ENCODE measurements at regions not wholly inside any gene's neighbourhood (a gene's known extent, or its start where the extent isn't known, plus 50 kb on each side); places are given as distances from the start of the nearest gene placed in this dataset.

GRCh38 chr10:33982995-33983394 lies 648.5 kb upstream of the NRP1 start:
- TF ChIP-seq EZH2 (IDR thresholded peaks at IDR 0.05; ENCODE audit: borderline replicate concordance, insufficient read depth, low read depth, low read length, poor library complexity, severe bottlenecking) (no peak), CTCF (IDR thresholded peaks at IDR 0.05) (no peak)
- WGBS (ENCODE audit: insufficient coverage): no CpG with 5 or more reads among the region's 3 CpGs
- ATAC-seq (ENCODE audit: low read depth): no peak
- peaks cover 2% of the 10 kb centered on the region for H3K9me3 Mint-ChIP-seq (ENCODE audit: insufficient read depth)
- Histone ChIP-seq H3K27ac (ENCODE audit: low read length in 2 of 2) (no peak overlapping the region), H2AFZ (ENCODE audit: insufficient read depth, low read depth, low read length, poor library complexity, severe bottlenecking) (no peak overlapping the region), H3K79me2 (ENCODE audit: control insufficient read depth, insufficient read depth, low read length) (no peaks in the 10 kb centered on the region), H3K27me3 (replicated peaks in 1 of 4; ENCODE audit: control extremely low read depth in 1 of 4, control insufficient read depth in 3 of 4, insufficient read depth in 4 of 4, low read length in 3 of 4) (no peaks in the 10 kb centered on the region), H3K4me2 (replicated peaks; ENCODE audit: low read depth, low read length, poor library complexity, severe bottlenecking) (no peak overlapping the region), H3K4me3 (ENCODE audit: control extremely low read depth in 1 of 5, extremely low read depth in 1 of 5, insufficient read depth in 1 of 5, low read depth in 2 of 5, low read length in 4 of 5) (no peak overlapping the region), H3K9me3 (ENCODE audit: control extremely low read depth in 1 of 3, control insufficient read depth in 2 of 3, insufficient read depth in 1 of 3, low read length in 2 of 3) (peaks cover 0 to 3% (median 0%) of the 10 kb centered on the region in 3 donors), H4K20me1 (ENCODE audit: control insufficient read depth, insufficient read depth, low read length, poor library complexity, severe bottlenecking) (no peaks in the 10 kb centered on the region), H3K9ac (ENCODE audit: low read length) (no peak overlapping the region), H3K36me3 (replicated peaks in 1 of 2; ENCODE audit: control extremely low read depth in 1 of 2, control insufficient read depth in 1 of 2, extremely low read depth in 1 of 2, insufficient read depth in 2 of 2, low read length in 1 of 2) (no peaks in the 10 kb centered on the region), H3K4me1 (ENCODE audit: control insufficient read depth in 2 of 2, insufficient read depth in 2 of 2, low read length in 2 of 2) (no peaks in the 10 kb centered on the region)
- no peaks in the 10 kb centered on the region for H3K4me1 Mint-ChIP-seq
- no peak overlapping the region for H3K4me3 Mint-ChIP-seq
- DNase-seq: no peak
- intact Hi-C loops (cut with micrococcal nuclease): no loop called here
- H3K27ac Mint-ChIP-seq: no peak overlapping the region
- H3K27me3 Mint-ChIP-seq: no peaks in the 10 kb centered on the region
- CTCF ChIA-PET: no interaction called here
- POLR2A ChIA-PET: no interaction called here

- Mint-ChIP-seq H3K27me3 (no peaks in the 10 kb centered on the region), H3K9me3 (ENCODE audit: insufficient read depth) (no peaks in the 10 kb centered on the region), H3K4me1 (no peaks in the 10 kb centered on the region), H3K27ac (no peak overlapping the region), H3K4me3 (no peak overlapping the region)
- H4K20me1 ChIP-seq (ENCODE audit: control insufficient read depth, insufficient read depth, low read length, poor library complexity, severe bottlenecking): no peaks in the 10 kb centered on the region
- no peak overlapping the region for H3K9ac ChIP-seq (ENCODE audit: low read length)
- H3K4me3 ChIP-seq (ENCODE audit: control extremely low read depth in 1 of 5, extremely low read depth in 1 of 5, insufficient read depth in 1 of 5, low read depth in 2 of 5, low read length in 4 of 5): no peak overlapping the region
- H3K79me2 ChIP-seq (ENCODE audit: control insufficient read depth, insufficient read depth, low read length): no peaks in the 10 kb centered on the region
- H3K4me2 ChIP-seq (replicated peaks; ENCODE audit: low read depth, low read length, poor library complexity, severe bottlenecking): no peak overlapping the region
- ATAC-seq (ENCODE audit: low read depth): no peak
- no peak for DNase-seq
- CTCF ChIA-PET: no interaction called here
- H3K27me3 ChIP-seq (replicated peaks in 1 of 4; ENCODE audit: control extremely low read depth in 1 of 4, control insufficient read depth in 3 of 4, insufficient read depth in 4 of 4, low read length in 3 of 4): no peaks in the 10 kb centered on the region
- H3K27ac ChIP-seq (ENCODE audit: low read length in 2 of 2): no peak overlapping the region
- H3K9me3 ChIP-seq (ENCODE audit: control extremely low read depth in 1 of 3, control insufficient read depth in 2 of 3, insufficient read depth in 1 of 3, low read length in 2 of 3): peaks cover 0 to 3% (median 0%) of the 10 kb centered on the region in 3 donors
- no peaks in the 10 kb centered on the region for H3K4me1 ChIP-seq (ENCODE audit: control insufficient read depth in 2 of 2, insufficient read depth in 2 of 2, low read length in 2 of 2)
- no peak for TF ChIP-seq EZH2 (IDR thresholded peaks at IDR 0.05; ENCODE audit: borderline replicate concordance, insufficient read depth, low read depth, low read length, poor library complexity, severe bottlenecking)
- no peak for TF ChIP-seq CTCF (IDR thresholded peaks at IDR 0.05)
- no peaks in the 10 kb centered on the region for H3K36me3 ChIP-seq (replicated peaks in 1 of 2; ENCODE audit: control extremely low read depth in 1 of 2, control insufficient read depth in 1 of 2, extremely low read depth in 1 of 2, insufficient read depth in 2 of 2, low read length in 1 of 2)
- no peak overlapping the region for H2AFZ ChIP-seq (ENCODE audit: insufficient read depth, low read depth, low read length, poor library complexity, severe bottlenecking)
- intact Hi-C loops (cut with micrococcal nuclease): no loop called here
- WGBS (ENCODE audit: insufficient coverage): 89% methylated on average over 5 of the region's 5 CpGs
- POLR2A ChIA-PET: no interaction called here
Measured at GRCh38 chr10:33981301-33981700, 646.8 kb upstream of the NRP1 start.

All from B cell (primary cell).